IMR-90 (cell line): ENCODE measurements at regions not wholly inside any gene's neighbourhood (a gene's known extent, or its start where the extent isn't known, plus 50 kb on each side); places are given as distances from the start of the nearest gene placed in this dataset.

Experiments
- CHD1 ChIP-seq: IDR thresholded peaks from 2 replicates; pipeline ENCODE4 v1.6.1; 2012; ENCODE audit warnings: low read depth, low read length, improper control_type of control experiment
- FOS ChIP-seq: fragments of 150-350 bp; IDR thresholded peaks from 2 replicates; pipeline ENCODE4 v1.6.1; 2016; ENCODE audit warnings: low read depth, low read length
- MAFK ChIP-seq: IDR thresholded peaks from 2 replicates; pipeline ENCODE4 v1.6.1; 2012; ENCODE audit warnings: low read depth, low read length, improper control_type of control experiment
- MAZ ChIP-seq: IDR thresholded peaks from 2 replicates; pipeline ENCODE4 v1.6.1; 2012; ENCODE audit warnings: low read depth, mild to moderate bottlenecking, low read length, improper control_type of control experiment, moderate library complexity, borderline replicate concordance
- MXI1 ChIP-seq: IDR thresholded peaks from 2 replicates; pipeline ENCODE4 v1.6.1; 2012; ENCODE audit warnings: low read depth, mild to moderate bottlenecking, low read length, moderate library complexity, borderline replicate concordance
- NFE2L2 ChIP-seq: fragments of 150-350 bp; IDR thresholded peaks from 2 replicates; pipeline ENCODE4 v1.6.1; 2016; ENCODE audit warnings: low read depth, mild to moderate bottlenecking, low read length
- POLR2A ChIP-seq: IDR thresholded peaks from 2 replicates; pipeline ENCODE4 v1.6.1; 2012; ENCODE audit warnings: mild to moderate bottlenecking, low read depth, low read length
- RAD21 ChIP-seq: IDR thresholded peaks from 2 replicates; pipeline ENCODE4 v1.6.1; 2012; ENCODE audit warnings: low read length, improper control_type of control experiment
- RCOR1 ChIP-seq: IDR thresholded peaks from 2 replicates; pipeline ENCODE4 v1.6.1; 2012; ENCODE audit warnings: mild to moderate bottlenecking, low read length, improper control_type of control experiment; ENCODE audit not compliant: insufficient replicate concordance
- RFX5 ChIP-seq: IDR thresholded peaks from 2 replicates; pipeline ENCODE4 v1.8.0; 2012; ENCODE audit warnings: low read depth, mild to moderate bottlenecking, low read length, moderate library complexity
- TF ChIP-seq, protein P1 (sequence below): conservative IDR thresholded peaks from 2 replicates; pipeline ENCODE4 v1.5.1; 2012; ENCODE audit warnings: mild to moderate bottlenecking, low read depth, low read length, improper control_type of control experiment
- TF ChIP-seq, protein P2 (sequence below): fragments of 150-350 bp; IDR thresholded peaks from 2 replicates; pipeline ENCODE4 v1.6.1; 2017; ENCODE audit warnings: mild to moderate bottlenecking, antibody characterized with exemption, low read length, low read depth
- TF ChIP-seq, protein P3 (sequence below): fragments of 150-350 bp; IDR thresholded peaks from 2 replicates; pipeline ENCODE4 v1.6.1; 2016; ENCODE audit warnings: low read depth, mild to moderate bottlenecking, low read length, moderate library complexity, borderline replicate concordance

DNA sequence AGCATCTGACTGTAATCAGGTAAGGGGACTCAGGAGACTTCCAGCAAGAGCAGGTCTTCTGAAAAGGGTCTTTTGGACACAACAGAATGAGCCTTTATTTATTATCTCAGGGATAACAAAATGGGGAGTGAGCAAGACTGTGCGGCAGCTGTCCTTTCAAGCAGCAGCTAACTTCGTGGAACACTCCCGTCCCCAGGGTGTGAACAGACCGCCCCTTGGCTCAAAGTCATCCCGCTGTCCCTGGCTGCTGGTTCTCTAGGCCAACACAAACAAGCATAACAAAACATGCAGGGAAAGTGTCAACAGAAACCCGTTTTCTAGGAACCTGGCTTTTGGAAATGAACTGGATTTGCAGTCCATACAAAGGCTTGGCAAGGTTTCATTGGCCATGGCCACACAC is 787.9 kb upstream of the FANCL start:
- TF ChIP-seq, protein P1, sequence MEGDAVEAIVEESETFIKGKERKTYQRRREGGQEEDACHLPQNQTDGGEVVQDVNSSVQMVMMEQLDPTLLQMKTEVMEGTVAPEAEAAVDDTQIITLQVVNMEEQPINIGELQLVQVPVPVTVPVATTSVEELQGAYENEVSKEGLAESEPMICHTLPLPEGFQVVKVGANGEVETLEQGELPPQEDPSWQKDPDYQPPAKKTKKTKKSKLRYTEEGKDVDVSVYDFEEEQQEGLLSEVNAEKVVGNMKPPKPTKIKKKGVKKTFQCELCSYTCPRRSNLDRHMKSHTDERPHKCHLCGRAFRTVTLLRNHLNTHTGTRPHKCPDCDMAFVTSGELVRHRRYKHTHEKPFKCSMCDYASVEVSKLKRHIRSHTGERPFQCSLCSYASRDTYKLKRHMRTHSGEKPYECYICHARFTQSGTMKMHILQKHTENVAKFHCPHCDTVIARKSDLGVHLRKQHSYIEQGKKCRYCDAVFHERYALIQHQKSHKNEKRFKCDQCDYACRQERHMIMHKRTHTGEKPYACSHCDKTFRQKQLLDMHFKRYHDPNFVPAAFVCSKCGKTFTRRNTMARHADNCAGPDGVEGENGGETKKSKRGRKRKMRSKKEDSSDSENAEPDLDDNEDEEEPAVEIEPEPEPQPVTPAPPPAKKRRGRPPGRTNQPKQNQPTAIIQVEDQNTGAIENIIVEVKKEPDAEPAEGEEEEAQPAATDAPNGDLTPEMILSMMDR: no peak
- TF ChIP-seq CHD1 (no peak), RCOR1 (no peak), RFX5 (no peak), POLR2A (no peak), RAD21 (no peak), MAZ (no peak), MXI1 (no peak), NFE2L2 (no peak), FOS (no peak), MAFK (no peak)
- TF ChIP-seq, protein P2, sequence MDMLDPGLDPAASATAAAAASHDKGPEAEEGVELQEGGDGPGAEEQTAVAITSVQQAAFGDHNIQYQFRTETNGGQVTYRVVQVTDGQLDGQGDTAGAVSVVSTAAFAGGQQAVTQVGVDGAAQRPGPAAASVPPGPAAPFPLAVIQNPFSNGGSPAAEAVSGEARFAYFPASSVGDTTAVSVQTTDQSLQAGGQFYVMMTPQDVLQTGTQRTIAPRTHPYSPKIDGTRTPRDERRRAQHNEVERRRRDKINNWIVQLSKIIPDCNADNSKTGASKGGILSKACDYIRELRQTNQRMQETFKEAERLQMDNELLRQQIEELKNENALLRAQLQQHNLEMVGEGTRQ: no peak
- TF ChIP-seq, protein P3, sequence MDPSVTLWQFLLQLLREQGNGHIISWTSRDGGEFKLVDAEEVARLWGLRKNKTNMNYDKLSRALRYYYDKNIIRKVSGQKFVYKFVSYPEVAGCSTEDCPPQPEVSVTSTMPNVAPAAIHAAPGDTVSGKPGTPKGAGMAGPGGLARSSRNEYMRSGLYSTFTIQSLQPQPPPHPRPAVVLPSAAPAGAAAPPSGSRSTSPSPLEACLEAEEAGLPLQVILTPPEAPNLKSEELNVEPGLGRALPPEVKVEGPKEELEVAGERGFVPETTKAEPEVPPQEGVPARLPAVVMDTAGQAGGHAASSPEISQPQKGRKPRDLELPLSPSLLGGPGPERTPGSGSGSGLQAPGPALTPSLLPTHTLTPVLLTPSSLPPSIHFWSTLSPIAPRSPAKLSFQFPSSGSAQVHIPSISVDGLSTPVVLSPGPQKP: no peak
